ELF-1 (cell line): ENCODE measurements at regions not wholly inside any gene's neighbourhood (a gene's known extent, or its start where the extent isn't known, plus 50 kb on each side); places are given as distances from the start of the nearest gene placed in this dataset.

Experiments
- DNase-seq: peaks from one replicate; pipeline ENCODE4 v3.0.0-alpha.2; 2016; ENCODE audit warnings: low read depth, low spot score

DNA sequence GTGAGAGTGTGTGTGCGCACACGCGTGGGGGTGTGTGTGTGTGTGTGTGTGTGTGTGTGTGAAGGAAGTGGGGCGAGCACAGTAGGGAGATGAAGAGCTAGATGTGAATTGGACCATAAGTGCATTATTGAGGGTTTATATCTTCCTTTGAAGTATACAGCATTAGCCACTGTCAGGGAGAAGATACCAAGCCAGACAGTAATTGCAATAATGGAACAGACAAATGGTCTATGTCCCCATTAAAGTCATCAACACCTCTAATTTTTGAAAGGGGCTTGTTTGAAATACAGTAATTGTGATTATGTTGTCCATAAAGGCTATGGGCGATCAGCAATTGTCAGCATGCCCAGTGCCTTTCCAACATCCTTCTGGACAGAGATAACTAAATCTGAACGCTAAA, 429.2 kb upstream of the NR2F2 start:
- no peak for DNase-seq

DNA sequence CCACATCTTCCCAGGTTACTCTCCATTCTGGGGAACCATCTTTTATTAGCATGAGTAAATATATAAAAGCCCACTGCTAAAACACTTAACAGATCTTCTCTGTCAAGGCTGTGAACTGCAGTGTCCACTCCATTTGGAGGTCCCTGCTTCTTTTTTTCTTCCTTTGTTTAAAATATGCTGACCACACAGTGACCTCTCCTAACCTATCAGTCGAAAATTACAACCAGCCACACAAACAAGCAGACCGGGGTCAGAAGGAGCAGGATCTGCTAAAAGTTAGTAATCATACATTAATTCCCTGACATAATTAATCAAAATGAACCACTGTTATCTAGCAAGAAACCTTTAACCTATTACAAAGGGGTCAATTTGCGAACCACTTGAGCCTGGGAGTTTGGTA, 427.9 kb upstream of the NR2F2 start:
- DNase-seq, result no peak

DNA sequence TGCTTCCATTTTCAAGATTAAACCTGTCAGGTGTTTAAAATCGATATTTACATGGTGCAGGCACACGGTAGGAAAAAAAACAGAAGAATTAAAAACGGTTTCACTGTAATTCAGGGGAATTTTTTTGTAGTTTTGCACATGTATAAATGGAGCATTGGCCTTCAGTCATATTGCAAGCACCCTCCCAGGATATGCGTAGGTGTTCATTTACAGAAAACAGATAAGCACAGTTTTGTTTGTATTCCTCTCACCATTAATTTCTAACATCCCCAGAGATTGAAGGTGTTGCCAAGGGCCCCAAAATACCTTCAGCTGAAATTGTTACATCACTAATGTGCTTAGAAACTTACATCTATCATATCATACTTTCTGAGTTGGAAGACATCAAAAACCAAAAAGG, 427.1 kb upstream of the NR2F2 start:
- no peak for DNase-seq

DNA sequence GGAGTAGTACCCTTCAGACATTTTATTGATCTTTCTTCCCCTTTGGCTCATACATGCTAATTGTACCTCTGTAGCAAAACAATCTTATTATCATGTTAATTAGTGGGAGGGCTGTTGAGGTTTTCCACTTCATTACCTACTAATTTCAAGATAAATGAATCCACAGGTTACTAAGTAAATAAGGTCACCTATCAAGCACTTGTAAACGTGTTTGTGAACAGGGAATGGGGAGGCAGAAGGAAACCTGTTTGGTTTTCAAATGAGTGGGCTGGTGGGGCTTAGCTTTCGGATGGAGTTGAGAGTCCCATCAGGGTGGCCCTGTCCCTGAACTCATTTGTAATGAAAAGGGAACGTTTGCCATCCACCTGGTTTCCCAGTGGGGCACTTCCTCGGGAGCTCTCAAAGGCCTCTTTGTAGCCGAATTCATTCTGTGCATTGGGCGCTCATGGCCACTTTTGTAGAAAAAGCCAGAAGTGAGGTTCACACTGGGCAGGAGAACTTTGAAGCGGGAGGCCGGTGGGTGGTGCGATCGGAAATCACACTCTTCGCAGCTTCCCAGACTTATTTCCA, 419.8 kb upstream of the NR2F2 start:
- peak; percentile 62 for DNase-seq

DNA sequence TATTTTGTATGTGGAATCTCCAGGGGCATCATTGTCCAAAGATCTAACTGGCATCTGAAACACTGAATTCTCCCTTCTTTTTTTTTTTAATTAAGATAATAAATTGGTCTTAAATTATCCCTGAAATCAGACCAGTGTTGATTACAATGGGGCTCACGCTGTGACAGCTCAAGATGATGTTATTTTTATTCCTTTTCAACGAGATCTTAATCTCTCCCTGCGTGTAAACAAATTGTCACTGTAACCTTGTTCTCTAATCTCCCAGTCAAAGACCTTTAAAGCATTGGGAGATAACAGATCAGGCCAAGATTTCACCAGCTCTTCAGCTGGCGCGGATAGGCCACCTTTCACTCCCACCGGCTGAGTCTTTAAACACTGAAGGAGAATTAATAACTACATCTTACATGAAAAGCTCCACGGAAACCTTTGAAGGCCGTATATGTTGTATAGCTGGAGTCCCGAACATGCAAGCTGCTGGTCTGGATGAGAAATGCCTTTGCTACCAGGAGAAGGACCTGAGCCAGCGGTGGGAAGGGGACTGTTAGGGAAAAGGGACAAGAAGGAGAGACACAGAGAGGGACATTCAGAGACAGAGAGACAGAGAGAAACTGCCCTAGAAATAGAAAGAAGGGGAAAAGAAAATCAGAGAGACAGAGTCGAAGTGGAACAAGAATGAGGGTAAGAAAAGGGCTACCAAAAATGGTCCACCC, 418.8 kb upstream of the NR2F2 start:
- peak; percentile 23 for DNase-seq

DNA sequence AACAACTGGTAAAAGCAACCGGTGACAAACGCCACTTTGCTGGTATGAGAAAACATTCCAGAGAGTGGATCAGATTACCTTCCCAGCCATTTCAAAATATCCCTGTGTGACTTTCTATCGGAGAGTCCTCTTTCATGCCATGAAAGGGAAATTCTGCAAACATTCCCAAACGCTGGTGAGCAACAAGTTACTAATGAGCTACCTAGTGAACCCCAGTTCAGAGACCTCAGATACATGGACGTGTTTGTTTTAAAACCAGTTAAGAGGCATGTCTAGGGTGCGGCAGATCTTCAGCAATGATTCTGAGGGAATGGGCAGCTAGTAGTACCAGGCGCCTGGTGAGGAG, 418.2 kb upstream of the NR2F2 start:
- peak; percentile 21 for DNase-seq

DNA sequence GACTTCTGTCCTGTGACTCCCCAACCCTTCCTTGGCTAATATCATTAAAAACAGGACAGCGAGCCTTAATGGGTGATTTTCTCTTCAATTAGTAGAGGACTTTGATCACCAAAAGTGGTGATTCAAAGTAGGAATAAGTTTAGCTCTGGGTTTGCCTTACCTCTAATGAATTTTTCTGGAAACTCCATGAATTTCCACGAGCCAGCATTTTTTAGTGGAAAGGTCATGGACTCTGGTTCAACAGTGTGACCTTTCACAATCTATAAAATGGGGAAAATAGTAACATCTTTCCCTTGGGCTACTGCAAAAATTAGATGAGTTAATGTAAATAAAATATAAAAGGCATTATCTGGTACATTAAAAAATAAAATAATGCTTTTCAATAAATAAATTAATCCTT, 417.8 kb upstream of the NR2F2 start:
- no peak for DNase-seq

DNA sequence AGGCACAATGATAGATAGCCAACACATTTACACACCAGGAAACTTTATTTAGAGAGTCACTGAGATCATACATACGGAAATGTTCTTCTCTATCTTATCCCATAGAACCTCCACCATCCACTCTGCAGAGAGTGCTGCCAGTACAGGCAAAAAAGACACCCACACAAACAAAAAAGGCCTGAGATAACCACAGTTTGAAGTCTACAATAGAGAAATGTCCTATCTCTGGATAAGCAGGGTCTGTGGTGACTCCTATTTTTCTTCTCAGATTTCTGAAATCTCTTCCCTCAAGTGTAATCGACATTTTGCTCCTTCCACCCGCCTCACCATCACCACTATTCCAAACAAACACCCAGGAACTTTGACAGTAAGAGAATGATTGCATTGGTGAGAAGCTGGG, 413.9 kb upstream of the NR2F2 start:
- no peak for DNase-seq

DNA sequence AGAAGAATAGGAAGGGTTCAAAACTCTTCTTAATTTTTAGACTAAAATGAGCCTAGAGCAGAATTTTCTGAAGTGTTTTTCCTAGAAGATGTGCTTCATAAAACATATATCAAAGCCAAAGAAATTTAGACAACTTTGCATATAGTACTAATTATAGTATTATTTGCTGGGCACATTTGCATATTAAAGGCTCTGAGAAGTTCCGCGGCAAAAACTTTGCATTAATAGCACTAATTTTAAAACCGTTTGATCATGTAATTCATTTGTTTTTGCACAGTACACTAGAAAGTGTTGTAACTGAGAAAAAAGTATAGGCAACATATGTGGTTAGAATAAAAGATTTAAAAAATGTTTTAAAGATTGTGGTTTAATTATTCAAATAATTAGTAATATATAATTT, 412.0 kb upstream of the NR2F2 start:
- DNase-seq, result no peak

DNA sequence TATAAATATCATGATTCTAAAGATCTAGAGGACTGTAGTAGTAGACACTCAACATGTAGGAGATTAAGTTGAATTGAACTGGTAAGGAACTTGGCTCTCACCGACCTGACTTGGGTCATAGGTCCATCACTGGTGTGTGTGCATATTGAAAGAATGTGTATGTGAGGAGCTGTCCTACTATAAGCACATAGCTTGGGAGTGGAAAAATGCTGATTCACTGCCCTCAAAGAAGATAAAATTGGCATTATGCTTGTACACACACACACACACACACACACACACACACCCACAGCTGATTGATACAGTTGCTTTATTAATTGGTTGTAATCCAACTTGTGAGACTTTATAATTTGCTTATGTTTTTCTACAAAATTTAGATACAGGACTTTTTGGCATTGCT, 411.0 kb upstream of the NR2F2 start:
- DNase-seq, result no peak

DNA sequence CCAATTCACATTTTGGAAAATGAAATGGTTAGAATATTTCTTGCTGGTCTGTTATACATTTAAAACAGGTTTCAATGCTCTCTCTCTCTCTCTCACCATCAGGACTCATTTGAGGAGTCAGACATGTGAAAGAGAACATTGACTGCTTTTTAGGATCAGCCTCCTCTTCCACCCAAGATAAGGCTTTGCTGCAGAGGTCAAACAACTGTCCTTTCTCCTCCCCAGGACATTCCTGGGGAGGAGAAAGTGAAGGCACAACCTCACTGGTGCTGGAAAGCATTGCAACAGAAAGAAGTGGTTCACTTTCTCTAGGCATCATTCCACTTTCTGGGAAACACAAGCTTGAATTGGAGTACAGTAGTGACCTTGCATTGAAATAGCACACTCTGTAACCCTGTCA, 409.1 kb upstream of the NR2F2 start:
- DNase-seq, result no peak

DNA sequence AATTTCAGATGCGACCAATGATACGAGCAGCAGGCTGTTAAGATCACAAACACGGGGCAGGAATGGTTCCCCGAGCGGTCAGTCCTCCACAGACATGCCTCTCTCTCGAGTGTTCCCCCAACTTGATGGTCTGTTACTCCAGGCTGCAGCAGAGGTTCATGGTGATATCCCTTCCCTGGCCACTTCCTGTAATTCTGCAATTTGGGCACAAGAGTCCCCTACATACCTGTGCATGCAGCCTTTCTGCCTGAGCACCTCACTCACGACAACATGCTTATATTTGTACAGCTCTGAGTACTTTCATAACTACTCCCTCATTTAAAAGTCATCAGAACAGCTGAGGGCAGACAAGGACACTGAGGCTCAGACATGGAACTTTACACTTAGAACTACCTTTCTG, 408.1 kb upstream of the NR2F2 start:
- no peak for DNase-seq

DNA sequence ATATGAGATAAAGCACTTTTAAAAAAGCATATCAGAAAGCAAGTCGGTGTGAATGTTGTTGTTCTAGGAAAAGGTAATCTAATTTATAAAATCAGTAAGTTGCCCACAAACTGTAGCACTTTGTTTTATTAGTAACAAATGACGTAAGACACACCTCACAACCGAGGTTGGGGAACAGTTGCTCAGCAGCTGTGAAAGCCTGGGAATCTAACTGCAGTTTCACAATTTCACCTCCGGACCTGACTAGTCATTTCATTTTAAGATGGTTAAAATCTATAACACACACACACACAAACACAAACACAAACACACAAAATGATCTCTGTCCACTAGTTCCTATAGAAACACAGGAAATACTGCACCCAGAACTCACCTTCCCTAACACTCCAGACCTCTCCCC, 406.7 kb upstream of the NR2F2 start:
- no peak for DNase-seq

DNA sequence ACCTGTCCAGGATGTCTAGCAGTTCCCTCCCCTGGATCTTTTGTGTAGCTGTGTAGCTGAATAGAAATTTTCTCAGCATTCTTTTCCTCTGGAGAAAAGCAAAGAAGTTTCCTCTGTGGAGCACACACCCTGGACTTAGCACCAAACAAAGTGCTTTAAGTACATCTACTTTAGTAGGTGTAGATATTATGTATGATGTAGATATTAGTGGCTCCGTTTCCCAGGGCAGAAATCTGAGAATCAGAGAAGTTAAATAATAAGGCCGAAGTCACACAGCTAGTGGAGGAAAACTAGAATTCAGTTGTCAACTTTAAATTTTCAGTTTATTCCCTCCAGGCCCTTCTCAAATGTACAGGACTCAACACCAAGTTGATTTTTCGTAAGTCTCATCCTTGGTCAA, 401.7 kb upstream of the NR2F2 start:
- no peak for DNase-seq

DNA sequence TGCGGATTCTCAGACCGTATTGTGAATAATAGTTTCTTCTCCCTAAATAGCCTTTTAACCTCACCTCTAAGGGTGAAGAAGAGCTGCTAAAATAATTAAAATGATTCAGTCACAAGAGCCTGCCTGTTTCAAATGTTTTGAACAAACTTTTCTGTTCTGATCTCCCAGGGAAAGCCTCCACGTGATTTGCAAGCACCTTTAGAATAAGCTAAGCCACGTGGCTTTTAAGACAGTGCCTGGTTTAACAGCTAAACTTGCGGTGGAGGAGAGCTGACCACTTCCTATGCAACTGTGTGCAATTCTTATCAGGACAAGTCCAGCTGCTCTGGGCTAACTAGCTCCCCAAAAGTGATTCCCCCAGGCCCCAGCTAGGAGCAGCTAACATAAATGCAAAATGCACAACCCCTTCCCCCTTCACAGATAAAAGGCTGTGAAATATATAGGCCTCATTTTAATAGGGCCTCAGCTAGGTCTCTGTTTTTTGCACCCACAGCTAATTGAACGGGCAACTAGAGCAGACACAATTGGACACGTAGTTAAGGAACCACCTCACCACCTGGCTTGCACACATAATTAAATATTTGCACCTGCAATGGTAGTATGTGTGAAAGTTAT, 401.2 kb upstream of the NR2F2 start:
- DNase-seq, result no peak

DNA sequence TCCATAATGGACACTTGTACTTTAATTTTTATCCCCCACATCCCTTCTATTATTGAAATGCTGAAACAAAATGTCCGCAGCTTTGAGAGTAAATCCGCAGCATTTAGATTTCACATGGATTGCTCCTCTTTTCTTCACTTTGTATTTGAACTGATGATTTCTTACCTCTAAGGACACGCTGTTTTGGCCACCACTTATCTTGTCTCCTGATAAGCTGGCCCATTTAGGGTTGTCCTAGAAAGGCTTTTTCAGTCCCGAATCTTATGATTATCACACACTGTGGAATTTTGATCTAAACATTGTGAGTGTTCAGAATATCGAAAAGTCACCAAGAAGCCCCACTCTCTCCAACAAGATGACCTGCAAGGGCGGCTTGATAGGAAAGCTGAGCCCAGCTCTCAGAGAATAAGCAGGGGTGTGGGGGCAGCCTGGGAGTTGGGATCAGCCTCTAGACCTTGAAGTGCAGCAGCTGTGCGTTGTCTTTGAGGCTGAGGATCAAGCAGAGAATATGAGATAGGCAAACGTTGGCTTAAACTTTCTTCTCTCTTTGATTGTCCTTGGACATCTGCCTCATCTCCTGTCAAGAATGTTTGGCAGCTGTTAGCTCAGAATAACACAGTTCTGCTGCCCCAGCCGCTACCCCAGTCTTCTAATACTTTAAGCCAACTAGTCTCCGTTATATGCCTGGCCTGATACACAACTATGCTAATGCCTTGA, 399.7 kb upstream of the NR2F2 start:
- no peak for DNase-seq

DNA sequence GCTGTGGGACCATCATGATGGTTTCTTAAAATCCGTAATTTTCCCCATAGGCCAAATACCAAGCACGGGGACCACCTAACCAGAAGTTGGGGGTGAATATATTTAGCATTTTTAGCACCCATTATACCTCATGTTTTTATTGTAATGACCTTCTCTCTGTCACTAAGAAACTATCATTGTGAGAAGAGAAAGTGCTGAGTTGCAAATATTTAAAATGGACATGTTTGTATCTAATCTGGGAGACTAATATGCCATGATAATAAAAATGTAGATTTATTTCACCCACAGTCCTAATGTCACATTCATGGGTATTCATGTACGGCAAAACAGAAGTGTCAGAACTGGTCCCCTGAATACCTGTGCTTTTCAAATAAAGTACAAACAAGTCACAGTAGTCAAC, 398.9 kb upstream of the NR2F2 start:
- no peak for DNase-seq

DNA sequence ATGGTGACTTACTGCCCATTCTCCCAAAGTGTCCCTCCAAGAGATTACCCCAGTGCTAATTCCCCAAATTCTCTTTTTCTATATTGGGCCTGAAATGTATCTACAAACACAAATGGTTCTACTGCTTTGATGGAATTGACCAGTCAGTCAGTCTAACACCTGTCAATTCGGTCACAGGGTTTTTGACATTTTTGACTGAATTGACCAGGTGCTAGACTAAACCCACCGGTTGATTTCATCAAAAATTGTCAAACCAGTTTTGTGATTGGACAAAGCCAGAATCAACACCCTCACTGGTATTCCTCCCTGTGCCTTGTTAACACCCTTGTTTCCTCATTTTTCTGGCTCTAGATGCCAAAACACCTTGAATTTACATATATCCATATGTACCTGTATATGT, 398.4 kb upstream of the NR2F2 start:
- no peak for DNase-seq

DNA sequence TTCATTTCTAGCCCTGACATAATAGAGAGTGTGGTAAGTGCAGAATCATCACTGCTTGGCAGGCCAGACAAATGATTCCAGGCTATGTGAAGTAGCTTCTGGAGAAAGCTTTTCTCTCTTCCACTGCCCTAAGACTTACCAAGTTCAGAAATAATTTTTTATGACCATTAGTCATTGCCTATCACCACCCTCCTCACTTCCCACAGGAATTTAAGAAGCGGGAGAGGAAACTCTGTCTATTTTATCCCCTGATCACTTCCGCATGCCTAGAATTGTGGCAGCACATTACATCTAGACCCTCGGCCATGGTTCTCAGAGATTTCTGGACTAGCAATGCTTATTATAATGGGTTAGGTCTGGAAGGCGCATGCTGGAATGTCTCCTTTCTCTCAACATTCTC, 397.8 kb upstream of the NR2F2 start:
- no peak for DNase-seq

DNA sequence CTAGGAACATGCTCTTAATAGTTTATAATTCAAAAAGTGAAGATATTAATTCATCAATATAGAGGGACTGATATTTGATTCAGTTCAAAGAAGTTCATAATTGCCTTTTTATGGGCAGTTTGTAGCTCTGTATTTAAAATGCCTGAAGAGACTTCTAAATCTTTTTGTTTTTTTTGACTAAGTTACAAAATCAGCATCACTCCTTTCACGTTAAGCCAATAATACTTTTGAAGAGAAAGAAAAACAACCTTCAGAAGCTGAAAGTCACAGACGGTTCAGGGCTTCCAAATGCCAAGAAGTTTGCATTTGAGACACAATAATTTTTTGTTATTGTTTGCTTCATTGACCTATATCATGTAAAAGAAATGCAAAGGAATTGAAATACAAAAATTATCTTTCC, 394.6 kb upstream of the NR2F2 start:
- DNase-seq, result no peak

DNA sequence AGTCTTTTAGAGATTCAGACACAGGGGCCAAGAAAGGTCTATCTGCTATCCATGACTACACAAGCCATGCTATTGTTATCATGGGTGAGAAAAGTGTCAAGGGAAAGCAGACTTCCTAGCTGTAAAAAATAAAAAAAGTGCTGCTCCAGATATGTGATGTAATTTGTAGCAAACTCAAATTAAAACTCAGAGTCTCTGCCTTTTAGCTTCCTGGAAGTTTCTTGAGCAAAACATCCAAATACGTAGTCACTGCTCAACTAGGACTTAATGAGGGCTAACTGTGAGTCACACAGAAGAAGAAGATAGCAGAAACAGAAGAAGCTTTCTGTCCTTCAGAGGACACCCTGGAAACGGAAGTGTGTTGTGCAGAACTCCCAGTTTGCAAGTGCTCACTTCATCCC, 393.4 kb upstream of the NR2F2 start:
- DNase-seq, result no peak

DNA sequence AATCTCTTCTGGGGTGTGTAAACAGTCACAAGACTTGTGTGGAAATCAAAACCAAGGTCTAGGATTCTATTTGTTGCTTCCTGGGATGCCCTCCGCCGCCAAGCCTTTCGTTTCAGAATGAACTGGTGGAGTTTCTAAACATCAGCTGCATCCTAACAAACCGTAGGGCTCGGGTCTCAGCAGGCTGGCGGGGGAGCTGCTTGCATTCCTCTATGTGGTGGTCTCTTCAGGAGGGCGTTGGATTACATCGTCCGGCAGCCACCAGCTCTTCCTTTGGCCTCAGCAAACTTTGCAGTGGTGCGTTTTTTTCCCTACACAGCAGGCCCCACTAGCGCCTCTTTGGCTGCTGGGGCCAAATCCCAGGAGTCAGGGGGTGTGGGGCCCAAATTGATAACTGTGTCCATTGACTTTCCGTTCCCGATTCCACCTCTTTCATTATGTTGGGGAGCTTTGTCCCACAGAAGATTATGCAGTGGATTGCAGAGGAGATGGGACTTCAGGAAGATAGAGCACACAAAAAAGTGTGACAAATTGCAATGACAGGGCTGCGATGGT, 390.0 kb upstream of the NR2F2 start:
- DNase-seq, result peak; percentile 37

DNA sequence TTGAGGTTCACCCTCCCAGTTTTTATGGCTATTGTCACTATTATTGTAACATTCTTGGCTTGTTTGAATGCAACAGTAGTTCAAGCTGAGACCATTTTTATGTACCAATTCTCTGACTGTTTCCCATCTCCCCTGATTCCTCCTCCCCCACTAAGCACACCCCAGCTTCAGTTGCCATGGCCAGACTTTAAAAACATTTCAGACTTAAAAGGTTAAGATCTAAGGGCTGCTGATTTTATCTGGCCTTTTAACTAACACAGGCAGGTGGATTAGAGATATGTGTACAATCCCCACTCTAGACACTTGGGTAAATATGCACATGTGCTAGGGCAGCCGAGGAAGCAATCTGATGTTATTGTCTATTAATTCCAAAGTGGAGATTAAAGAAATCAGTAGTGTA, 386.3 kb upstream of the NR2F2 start:
- no peak for DNase-seq
